Ishikawa (cell line): ENCODE measurements at regions not wholly inside any gene's neighbourhood (a gene's known extent, or its start where the extent isn't known, plus 50 kb on each side); places are given as distances from the start of the nearest gene placed in this dataset.
A peak's percentile ranks its signal among the peaks of the same experiment; 100 is the strongest.

Experiments used
- CEBPB ChIP-seq: IDR thresholded peaks from 2 replicates; pipeline ENCODE4 v1.6.1; 2012
- CREB1 ChIP-seq: IDR thresholded peaks from 2 replicates; pipeline ENCODE4 v1.6.1; 2012; ENCODE audit warnings: low read depth
- EGR1 ChIP-seq: IDR thresholded peaks from 2 replicates; pipeline ENCODE4 v1.6.1; 2012
- EP300 ChIP-seq: IDR thresholded peaks from 2 replicates; pipeline ENCODE4 v1.6.1; 2012; ENCODE audit warnings: borderline replicate concordance
- FOXM1 ChIP-seq: IDR thresholded peaks from 2 replicates; pipeline ENCODE4 v1.6.1; 2012; ENCODE audit warnings: low read depth, borderline replicate concordance
- MAX ChIP-seq: IDR thresholded peaks from 2 replicates; pipeline ENCODE4 v1.6.1; 2012
- NFIC ChIP-seq: IDR thresholded peaks from 2 replicates; pipeline ENCODE4 v1.6.1; 2012
- RAD21 ChIP-seq: IDR thresholded peaks from 2 replicates; pipeline ENCODE4 v1.6.1; 2012; ENCODE audit warnings: low read depth
- REST ChIP-seq: IDR thresholded peaks from 2 replicates; pipeline ENCODE4 v1.6.1; 2012; ENCODE audit warnings: low read depth, mild to moderate bottlenecking
- TAF1 ChIP-seq: IDR thresholded peaks from 2 replicates; pipeline ENCODE4 v1.6.1; 2012; ENCODE audit warnings: low read depth, mild to moderate bottlenecking
- TCF12 ChIP-seq: IDR thresholded peaks from 2 replicates; pipeline ENCODE4 v1.6.1; 2012; ENCODE audit warnings: low read depth
- TEAD4 ChIP-seq: IDR thresholded peaks from 2 replicates; pipeline ENCODE4 v1.6.1; 2012
- USF1 ChIP-seq: IDR thresholded peaks from 2 replicates; pipeline ENCODE4 v1.6.1; 2012
- YY1 ChIP-seq: IDR thresholded peaks from 2 replicates; pipeline ENCODE4 v1.6.1; 2012; ENCODE audit warnings: low read depth
- ZBTB7A ChIP-seq: IDR thresholded peaks from 2 replicates; pipeline ENCODE4 v1.6.1; 2012; ENCODE audit warnings: low read depth

DNA sequence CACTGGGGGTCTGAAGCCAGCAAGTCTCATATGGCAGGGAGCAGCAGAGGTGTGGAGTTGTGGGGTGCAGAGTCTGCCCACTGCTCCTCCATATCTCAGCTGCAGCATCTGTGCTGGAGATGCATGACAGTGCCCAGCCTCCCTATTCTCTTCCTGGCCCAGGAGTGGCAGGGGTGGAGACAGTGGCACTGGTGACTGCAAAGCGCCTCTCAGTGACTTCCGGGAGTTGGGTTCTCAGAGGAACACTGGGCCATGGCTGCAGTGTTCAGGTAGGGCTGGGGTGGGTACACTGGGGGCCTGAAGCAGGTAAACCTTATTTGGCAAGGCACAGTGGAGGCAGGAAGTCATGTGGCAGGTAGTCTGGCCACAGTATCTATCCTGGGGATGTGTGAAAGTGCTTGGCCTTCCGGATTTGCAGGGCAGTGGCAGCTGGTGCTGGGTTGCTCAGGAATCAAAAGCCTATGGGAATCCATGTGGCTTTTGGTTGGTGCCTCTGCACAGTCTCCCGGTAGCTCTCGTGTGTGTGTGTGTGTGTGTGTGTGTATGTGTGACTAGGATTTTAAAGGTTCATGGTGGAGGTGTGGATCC, 60.3 kb upstream of the THUMPD2 start:
- TF ChIP-seq TCF12 (no peak), EGR1 (no peak), CREB1 (no peak), TEAD4 (no peak), USF1 (no peak), YY1 (no peak), NFIC (no peak), MAX (no peak), RAD21 (no peak), CEBPB (no peak), EP300 (no peak), ZBTB7A (no peak)

- TF ChIP-seq REST (no peak), NFIC (no peak), FOXM1 (no peak), RAD21 (no peak), TAF1 (no peak), USF1 (no peak), ZBTB7A (no peak), MAX (no peak), TCF12 (no peak), CREB1 (no peak), CEBPB (no peak), TEAD4 (no peak), YY1 (no peak), EGR1 (no peak), EP300 (no peak)
Observed at GRCh38 chr2:39838589-39838988, 59.5 kb upstream of the THUMPD2 start.

DNA sequence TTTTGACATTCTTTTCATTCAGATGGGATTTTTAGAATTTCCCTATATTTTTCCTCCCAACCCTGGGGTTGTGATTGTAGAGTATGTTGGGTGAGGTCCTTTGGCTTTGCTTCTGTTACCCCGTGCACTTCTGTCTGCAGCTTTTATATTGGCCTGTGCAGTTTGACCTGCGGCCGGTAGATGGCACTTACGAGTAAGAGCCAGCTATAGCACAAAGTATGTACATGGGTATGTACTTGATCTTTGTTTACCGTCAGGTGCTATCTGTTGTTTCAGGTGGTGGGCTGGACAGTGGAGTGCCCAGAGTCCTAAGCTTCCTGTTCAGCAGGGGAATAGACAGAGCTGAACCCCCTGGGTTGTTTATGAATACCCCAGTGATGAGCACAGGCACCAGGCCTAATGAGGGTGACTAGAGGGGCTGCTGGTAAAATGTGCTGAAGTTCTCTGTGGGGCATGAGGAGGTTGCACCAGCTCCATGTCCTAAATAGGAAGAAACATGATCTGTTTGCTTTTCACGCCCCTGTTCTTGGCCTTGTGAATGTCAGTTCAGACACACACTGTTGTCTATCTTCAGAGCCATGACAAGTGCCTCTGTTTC, 58.9 kb upstream of the THUMPD2 start:
- TF ChIP-seq NFIC: no peak
- TF ChIP-seq RAD21: peak; percentile 67

DNA sequence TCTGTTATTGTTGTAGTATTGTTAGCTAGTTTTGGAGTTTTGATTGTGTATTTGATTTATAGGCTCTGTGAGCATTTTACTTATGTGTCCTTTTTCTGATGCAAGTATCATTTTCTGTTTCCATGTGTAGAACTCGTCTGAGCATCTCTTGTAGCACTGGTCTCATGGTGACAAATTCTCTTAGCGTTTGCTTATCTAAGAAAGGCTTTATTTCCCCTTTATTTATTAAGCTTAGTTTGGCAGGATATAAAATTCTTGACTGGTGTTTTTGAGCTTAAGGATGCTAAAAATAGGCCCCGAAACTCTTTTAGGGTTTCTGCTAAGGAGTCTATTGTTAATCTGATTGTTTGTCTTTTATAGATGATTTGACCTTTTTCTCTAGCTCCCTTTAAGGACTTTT, 57.6 kb upstream of the THUMPD2 start:
- no peak for TF ChIP-seq NFIC
- TF ChIP-seq YY1: no peak
- TF ChIP-seq MAX: no peak
- no peak for TF ChIP-seq EGR1
- TF ChIP-seq EP300: no peak
- no peak for TF ChIP-seq TEAD4
- TF ChIP-seq RAD21: no peak
- TF ChIP-seq CREB1: no peak
- TF ChIP-seq TAF1: no peak
- TF ChIP-seq ZBTB7A: no peak
- no peak for TF ChIP-seq REST
- no peak for TF ChIP-seq USF1
- no peak for TF ChIP-seq TCF12
- no peak for TF ChIP-seq FOXM1

- TF ChIP-seq EP300: no peak
- no peak for TF ChIP-seq RAD21
- no peak for TF ChIP-seq CREB1
- TF ChIP-seq USF1: no peak
- no peak for TF ChIP-seq REST
- no peak for TF ChIP-seq FOXM1
- TF ChIP-seq ZBTB7A: no peak
- TF ChIP-seq TEAD4: no peak
- TF ChIP-seq EGR1: no peak
- no peak for TF ChIP-seq TAF1
- no peak for TF ChIP-seq TCF12
- TF ChIP-seq NFIC: no peak
- TF ChIP-seq CEBPB: no peak
- TF ChIP-seq YY1: no peak
- TF ChIP-seq MAX: no peak
Observed at GRCh38 chr2:39834426-39834825, 55.4 kb upstream of the THUMPD2 start.
